ENCODE measurements at regions not wholly inside any gene's neighbourhood (a gene's known extent, or its start where the extent isn't known, plus 50 kb on each side); places are given as distances from the start of the nearest gene placed in this dataset.

- intact Hi-C loops (cut with DNase I; ENCODE audit: low total_unique reads): no loop called here
- H3K4me1 ChIP-seq: no peaks in the 10 kb centered on the region
- H3K27me3 ChIP-seq: no peaks in the 10 kb centered on the region
- no peak for TF ChIP-seq CTCF (IDR thresholded peaks at IDR 0.05 in 4 of 5, conservative IDR thresholded peaks at IDR 0.05 in 1 of 5)
- no peak for TF ChIP-seq POLR2A (IDR thresholded peaks at IDR 0.05)
- DNase-seq (no peak), ATAC-seq (no peak)
- H3K4me3 ChIP-seq: no peak overlapping the region
- no peak overlapping the region for H3K27ac ChIP-seq
- no peaks in the 10 kb centered on the region for H3K9me3 ChIP-seq
- no peaks in the 10 kb centered on the region for H3K36me3 ChIP-seq
- in situ Hi-C loops (cut with MboI; ENCODE audit: low sequenced_read_pairs in 4 of 4): no loop called here
Measured at GRCh38 chr1:199313444-199313843, 674.6 kb downstream of the PTPRC start.

GRCh38 chr1:199319341-199319740, 680.5 kb downstream of the PTPRC start:
- in situ Hi-C loops (cut with MboI; ENCODE audit: low sequenced_read_pairs in 4 of 4) (no loop called here), intact Hi-C loops (cut with DNase I; ENCODE audit: low total_unique reads) (no loop called here)
- H3K9me3 ChIP-seq: no peaks in the 10 kb centered on the region
- TF ChIP-seq CTCF (IDR thresholded peaks at IDR 0.05 in 4 of 5, conservative IDR thresholded peaks at IDR 0.05 in 1 of 5) (no peak), POLR2A (IDR thresholded peaks at IDR 0.05) (no peak)
- no peak overlapping the region for H3K4me3 ChIP-seq
- no peaks in the 10 kb centered on the region for H3K4me1 ChIP-seq
- no peaks in the 10 kb centered on the region for H3K36me3 ChIP-seq
- ATAC-seq (no peak), DNase-seq (no peak)
- H3K27me3 ChIP-seq: no peaks in the 10 kb centered on the region
- no peak overlapping the region for H3K27ac ChIP-seq

- intact Hi-C loops (cut with DNase I; ENCODE audit: low total_unique reads) (no loop called here), in situ Hi-C loops (cut with MboI; ENCODE audit: low sequenced_read_pairs in 4 of 4) (no loop called here)
- H3K36me3 ChIP-seq: no peaks in the 10 kb centered on the region
- H3K4me3 ChIP-seq: no peak overlapping the region
- TF ChIP-seq POLR2A (IDR thresholded peaks at IDR 0.05) (no peak), CTCF (IDR thresholded peaks at IDR 0.05 in 4 of 5, conservative IDR thresholded peaks at IDR 0.05 in 1 of 5) (no peak)
- no peak for ATAC-seq
- H3K9me3 ChIP-seq: no peaks in the 10 kb centered on the region
- no peaks in the 10 kb centered on the region for H3K4me1 ChIP-seq
- no peak overlapping the region for H3K27ac ChIP-seq
- no peak for DNase-seq
- no peaks in the 10 kb centered on the region for H3K27me3 ChIP-seq
Measured at GRCh38 chr1:199322278-199322677, 683.4 kb downstream of the PTPRC start.

- in situ Hi-C loops (cut with MboI; ENCODE audit: low sequenced_read_pairs in 4 of 4) (no loop called here), intact Hi-C loops (cut with DNase I; ENCODE audit: low total_unique reads) (no loop called here)
- DNase-seq (no peak), ATAC-seq (no peak)
- Histone ChIP-seq H3K27me3 (no peaks in the 10 kb centered on the region), H3K36me3 (no peaks in the 10 kb centered on the region), H3K27ac (no peak overlapping the region), H3K9me3 (no peaks in the 10 kb centered on the region), H3K4me3 (no peak overlapping the region), H3K4me1 (no peaks in the 10 kb centered on the region)
- TF ChIP-seq POLR2A (IDR thresholded peaks at IDR 0.05) (no peak), CTCF (IDR thresholded peaks at IDR 0.05 in 4 of 5, conservative IDR thresholded peaks at IDR 0.05 in 1 of 5) (no peak)
Measured at GRCh38 chr1:199333180-199333579, 694.3 kb upstream of the NR5A2 start.

- H3K27me3 ChIP-seq: no peaks in the 10 kb centered on the region
- DNase-seq (no peak), ATAC-seq (no peak)
- intact Hi-C loops (cut with DNase I; ENCODE audit: low total_unique reads) (no loop called here), in situ Hi-C loops (cut with MboI; ENCODE audit: low sequenced_read_pairs in 4 of 4) (no loop called here)
- no peaks in the 10 kb centered on the region for H3K36me3 ChIP-seq
- H3K4me1 ChIP-seq: no peaks in the 10 kb centered on the region
- no peak overlapping the region for H3K4me3 ChIP-seq
- H3K9me3 ChIP-seq: no peaks in the 10 kb centered on the region
- no peak overlapping the region for H3K27ac ChIP-seq
- TF ChIP-seq CTCF (IDR thresholded peaks at IDR 0.05 in 4 of 5, conservative IDR thresholded peaks at IDR 0.05 in 1 of 5) (no peak), POLR2A (IDR thresholded peaks at IDR 0.05) (no peak)
Measured at GRCh38 chr1:199335496-199335895, 692.0 kb upstream of the NR5A2 start.

All from gastrocnemius medialis (tissue), 4 donors.